ENCODE measurements at regions not wholly inside any gene's neighbourhood (a gene's known extent, or its start where the extent isn't known, plus 50 kb on each side); places are given as distances from the start of the nearest gene placed in this dataset.

DNA sequence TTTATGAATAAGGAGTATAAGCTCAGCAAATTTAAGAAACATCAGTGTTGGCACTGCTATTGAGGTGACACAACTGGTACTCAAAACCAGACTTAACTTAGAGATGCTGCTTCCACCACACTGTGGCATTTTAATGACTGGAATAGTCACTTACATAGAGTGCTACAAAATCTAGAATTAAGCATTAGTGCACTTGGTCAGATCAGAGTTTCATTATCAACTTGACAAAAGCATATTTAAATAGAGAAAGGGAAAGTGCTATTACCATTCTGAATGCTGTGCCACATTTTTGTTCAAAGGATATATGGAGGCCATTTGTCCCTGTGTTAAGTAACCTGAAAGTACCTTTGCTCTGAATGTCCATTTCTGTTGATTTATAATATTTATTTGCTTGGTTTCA lies 800.7 kb upstream of the ALCAM start:
- no peak for TF ChIP-seq CTCF (IDR thresholded peaks at IDR 0.05; ENCODE audit: borderline replicate concordance, extremely low read depth, insufficient read depth)
- FAIRE-seq = no peak

DNA sequence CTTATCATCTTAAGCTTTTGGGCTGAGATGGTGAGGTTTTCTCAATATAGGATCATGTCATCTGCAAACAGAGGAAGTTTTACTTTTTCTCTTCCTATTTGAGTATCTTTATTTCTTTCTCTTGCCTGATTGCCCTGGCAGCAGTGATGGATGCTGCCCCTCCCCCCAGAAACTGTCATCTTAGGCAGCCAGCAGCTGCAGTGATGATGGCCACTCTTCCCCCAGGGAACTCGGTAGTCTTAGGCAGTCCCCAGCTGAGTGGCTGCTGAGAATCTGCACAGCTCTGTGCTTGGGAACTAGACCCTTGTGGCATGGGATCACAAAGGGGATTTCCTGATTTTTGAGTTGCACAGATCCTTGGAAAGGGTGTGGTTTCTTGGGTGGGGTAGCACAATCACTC lies 791.1 kb upstream of the ALCAM start:
- no peak for TF ChIP-seq CTCF (IDR thresholded peaks at IDR 0.05; ENCODE audit: borderline replicate concordance, extremely low read depth, insufficient read depth)
- intact Hi-C loops (cut with DNase I) = no loop called here
- H3K4me3 ChIP-seq (ENCODE audit: low read length in 3 of 3) = no peak overlapping the region

More for the DNA sequence above, 800.7 kb upstream of the ALCAM start:
- H3K27me3 ChIP-seq (ENCODE audit: control insufficient read depth, insufficient read depth, low read length) = no peaks in the 10 kb centered on the region
- intact Hi-C loops (cut with DNase I) = no loop called here
- no peaks in the 10 kb centered on the region for H3K4me1 ChIP-seq (ENCODE audit: control insufficient read depth in 2 of 3, insufficient read depth in 2 of 3, low read depth in 1 of 3, low read length in 3 of 3)
- no peak for DNase-seq
- no peak overlapping the region for H3K9ac ChIP-seq (ENCODE audit: low read length in 3 of 3)
- H3K9me3 ChIP-seq (ENCODE audit: control insufficient read depth in 2 of 3, insufficient read depth in 1 of 3, low read length in 3 of 3) = no peaks in the 10 kb centered on the region
- no peaks in the 10 kb centered on the region for H3K36me3 ChIP-seq (ENCODE audit: control insufficient read depth in 2 of 3, insufficient read depth in 3 of 3, low read length in 3 of 3)
- no peak overlapping the region for H3K4me3 ChIP-seq (ENCODE audit: low read length in 3 of 3)
- no peak overlapping the region for H3K27ac ChIP-seq (ENCODE audit: low read depth in 2 of 2, low read length in 2 of 2)

DNA sequence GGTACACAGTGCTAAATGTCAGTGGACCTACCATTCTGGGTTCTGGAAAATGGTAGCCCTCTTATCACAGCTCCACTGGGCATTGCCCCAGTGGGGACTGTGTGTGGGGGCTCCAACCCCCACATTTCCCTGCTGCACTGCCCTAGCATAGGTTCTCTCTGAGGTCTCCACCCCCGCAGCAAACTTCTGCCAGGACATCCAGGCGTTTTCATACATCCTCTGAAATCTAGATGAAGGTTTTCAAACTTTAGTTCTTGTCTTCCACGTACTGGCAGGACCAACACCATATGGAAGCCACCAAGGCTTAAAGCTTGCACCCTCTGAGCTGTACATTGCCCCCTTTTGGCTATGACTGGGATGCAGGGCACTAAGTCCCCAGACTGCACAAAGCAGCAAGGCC lies 788.2 kb upstream of the ALCAM start:
- no peak for DNase-seq
- intact Hi-C loops (cut with DNase I) = no loop called here
- H3K36me3 ChIP-seq (ENCODE audit: control insufficient read depth in 2 of 3, insufficient read depth in 3 of 3, low read length in 3 of 3) = no peaks in the 10 kb centered on the region
- no peak overlapping the region for H3K4me3 ChIP-seq (ENCODE audit: low read length in 3 of 3)
- H3K9me3 ChIP-seq (ENCODE audit: control insufficient read depth in 2 of 3, insufficient read depth in 1 of 3, low read length in 3 of 3) = peaks cover 0 to 20% (median 3%) of the 10 kb centered on the region in 3 donors
- no peak for FAIRE-seq
- no peak overlapping the region for H3K27ac ChIP-seq (ENCODE audit: low read depth in 2 of 2, low read length in 2 of 2)
- H3K9ac ChIP-seq (ENCODE audit: low read length in 3 of 3) = no peak overlapping the region
- H3K27me3 ChIP-seq (ENCODE audit: control insufficient read depth, insufficient read depth, low read length) = no peaks in the 10 kb centered on the region
- H3K4me1 ChIP-seq (ENCODE audit: control insufficient read depth in 2 of 3, insufficient read depth in 2 of 3, low read depth in 1 of 3, low read length in 3 of 3) = no peaks in the 10 kb centered on the region
- TF ChIP-seq CTCF (IDR thresholded peaks at IDR 0.05; ENCODE audit: borderline replicate concordance, extremely low read depth, insufficient read depth) = no peak

More for the DNA sequence above, 791.1 kb upstream of the ALCAM start:
- Histone ChIP-seq H3K27ac (ENCODE audit: low read depth in 2 of 2, low read length in 2 of 2) (no peak overlapping the region), H3K36me3 (ENCODE audit: control insufficient read depth in 2 of 3, insufficient read depth in 3 of 3, low read length in 3 of 3) (no peaks in the 10 kb centered on the region), H3K9ac (ENCODE audit: low read length in 3 of 3) (no peak overlapping the region), H3K4me1 (ENCODE audit: control insufficient read depth in 2 of 3, insufficient read depth in 2 of 3, low read depth in 1 of 3, low read length in 3 of 3) (no peaks in the 10 kb centered on the region), H3K9me3 (ENCODE audit: control insufficient read depth in 2 of 3, insufficient read depth in 1 of 3, low read length in 3 of 3) (peaks cover 0 to 20% (median 3%) of the 10 kb centered on the region in 3 donors), H3K27me3 (ENCODE audit: control insufficient read depth, insufficient read depth, low read length) (no peaks in the 10 kb centered on the region)
- DNase-seq (no peak), FAIRE-seq (no peak)

GRCh38 chr3:104582092-104582491 lies 784.6 kb upstream of the ALCAM start:
- DNase-seq = no peak
- FAIRE-seq = no peak
- TF ChIP-seq CTCF (IDR thresholded peaks at IDR 0.05; ENCODE audit: borderline replicate concordance, extremely low read depth, insufficient read depth) = no peak

More at GRCh38 chr3:104582092-104582491, 784.6 kb upstream of the ALCAM start:
- no peak overlapping the region for H3K9ac ChIP-seq (ENCODE audit: low read length in 3 of 3)
- no peak overlapping the region for H3K4me3 ChIP-seq (ENCODE audit: low read length in 3 of 3)
- no peaks in the 10 kb centered on the region for H3K27me3 ChIP-seq (ENCODE audit: control insufficient read depth, insufficient read depth, low read length)
- no peak overlapping the region for H3K27ac ChIP-seq (ENCODE audit: low read depth in 2 of 2, low read length in 2 of 2)
- no peaks in the 10 kb centered on the region for H3K4me1 ChIP-seq (ENCODE audit: control insufficient read depth in 2 of 3, insufficient read depth in 2 of 3, low read depth in 1 of 3, low read length in 3 of 3)
- no peaks in the 10 kb centered on the region for H3K36me3 ChIP-seq (ENCODE audit: control insufficient read depth in 2 of 3, insufficient read depth in 3 of 3, low read length in 3 of 3)
- H3K9me3 ChIP-seq (ENCODE audit: control insufficient read depth in 2 of 3, insufficient read depth in 1 of 3, low read length in 3 of 3) = peaks cover 0 to 8% (median 0%) of the 10 kb centered on the region in 3 donors
- intact Hi-C loops (cut with DNase I) = no loop called here
